ENCODE measurements at regions not wholly inside any gene's neighbourhood (a gene's known extent, or its start where the extent isn't known, plus 50 kb on each side); places are given as distances from the start of the nearest gene placed in this dataset.
"Not testable (repeated sequence)": the region's sequence is repeated elsewhere in the genome, so short reads cannot be mapped to it uniquely, and the experiment has no call there.

GRCh38 chr6:85107701-85108100 is 342.2 kb upstream of the NT5E start:
- Histone ChIP-seq H3K27me3 (ENCODE audit: insufficient read depth, low read length) (no peaks in the 10 kb centered on the region), H3K4me1 (ENCODE audit: insufficient read depth, low read length) (no peaks in the 10 kb centered on the region), H3K36me3 (ENCODE audit: insufficient read depth, low read length) (no peaks in the 10 kb centered on the region), H3K4me3 (ENCODE audit: low read length) (no peak overlapping the region), H2AFZ (ENCODE audit: low read depth, low read length) (no peak overlapping the region), H3K9me3 (ENCODE audit: low read length) (no peaks in the 10 kb centered on the region)

GRCh38 chr6:85096976-85097375 is 332.6 kb upstream of the TBX18 start:
- H3K36me3 ChIP-seq (ENCODE audit: insufficient read depth, low read length), result no peaks in the 10 kb centered on the region
- no peaks in the 10 kb centered on the region for H3K4me1 ChIP-seq (ENCODE audit: insufficient read depth, low read length)
- H3K9me3 ChIP-seq (ENCODE audit: low read length), result no peaks in the 10 kb centered on the region
- no peak overlapping the region for H2AFZ ChIP-seq (ENCODE audit: low read depth, low read length)
- H3K4me3 ChIP-seq (ENCODE audit: low read length), result no peak overlapping the region
- H3K27me3 ChIP-seq (ENCODE audit: insufficient read depth, low read length), result no peaks in the 10 kb centered on the region

- H2AFZ ChIP-seq (ENCODE audit: low read depth, low read length), result no peak overlapping the region
- no peaks in the 10 kb centered on the region for H3K9me3 ChIP-seq (ENCODE audit: low read length)
- H3K36me3 ChIP-seq (ENCODE audit: insufficient read depth, low read length), result no peaks in the 10 kb centered on the region
- no peaks in the 10 kb centered on the region for H3K27me3 ChIP-seq (ENCODE audit: insufficient read depth, low read length)
- no peak overlapping the region for H3K4me3 ChIP-seq (ENCODE audit: low read length)
- no peaks in the 10 kb centered on the region for H3K4me1 ChIP-seq (ENCODE audit: insufficient read depth, low read length)
Observed at GRCh38 chr6:85092226-85092625, 327.8 kb upstream of the TBX18 start.

GRCh38 chr6:85089255-85089654 is 324.9 kb upstream of the TBX18 start:
- no peaks in the 10 kb centered on the region for H3K27me3 ChIP-seq (ENCODE audit: insufficient read depth, low read length)
- no peak overlapping the region for H2AFZ ChIP-seq (ENCODE audit: low read depth, low read length)
- H3K36me3 ChIP-seq (ENCODE audit: insufficient read depth, low read length), result no peaks in the 10 kb centered on the region
- H3K4me1 ChIP-seq (ENCODE audit: insufficient read depth, low read length), result no peaks in the 10 kb centered on the region
- H3K9me3 ChIP-seq (ENCODE audit: low read length), result no peaks in the 10 kb centered on the region
- no peak overlapping the region for H3K4me3 ChIP-seq (ENCODE audit: low read length)

GRCh38 chr6:85085875-85086274 is 321.5 kb upstream of the TBX18 start:
- Histone ChIP-seq H3K9me3 (ENCODE audit: low read length) (no peaks in the 10 kb centered on the region), H2AFZ (ENCODE audit: low read depth, low read length) (no peak overlapping the region), H3K4me1 (ENCODE audit: insufficient read depth, low read length) (no peaks in the 10 kb centered on the region), H3K4me3 (ENCODE audit: low read length) (no peak overlapping the region), H3K36me3 (ENCODE audit: insufficient read depth, low read length) (no peaks in the 10 kb centered on the region), H3K27me3 (ENCODE audit: insufficient read depth, low read length) (no peaks in the 10 kb centered on the region)

GRCh38 chr6:85081102-85081501 is 316.7 kb upstream of the TBX18 start:
- Histone ChIP-seq H2AFZ (ENCODE audit: low read depth, low read length) (no peak overlapping the region), H3K4me1 (ENCODE audit: insufficient read depth, low read length) (no peaks in the 10 kb centered on the region), H3K4me3 (ENCODE audit: low read length) (no peak overlapping the region), H3K27me3 (ENCODE audit: insufficient read depth, low read length) (no peaks in the 10 kb centered on the region), H3K36me3 (ENCODE audit: insufficient read depth, low read length) (no peaks in the 10 kb centered on the region), H3K9me3 (ENCODE audit: low read length) (no peaks in the 10 kb centered on the region)

GRCh38 chr6:85079761-85080160 is 315.4 kb upstream of the TBX18 start:
- no peak overlapping the region for H3K4me3 ChIP-seq (ENCODE audit: low read length)
- no peaks in the 10 kb centered on the region for H3K4me1 ChIP-seq (ENCODE audit: insufficient read depth, low read length)
- H2AFZ ChIP-seq (ENCODE audit: low read depth, low read length), result no peak overlapping the region
- H3K9me3 ChIP-seq (ENCODE audit: low read length), result no peaks in the 10 kb centered on the region
- no peaks in the 10 kb centered on the region for H3K36me3 ChIP-seq (ENCODE audit: insufficient read depth, low read length)
- H3K27me3 ChIP-seq (ENCODE audit: insufficient read depth, low read length), result no peaks in the 10 kb centered on the region

- Histone ChIP-seq H3K36me3 (ENCODE audit: insufficient read depth, low read length) (no peaks in the 10 kb centered on the region), H3K4me3 (ENCODE audit: low read length) (no peak overlapping the region), H3K4me1 (ENCODE audit: insufficient read depth, low read length) (no peaks in the 10 kb centered on the region), H3K9me3 (ENCODE audit: low read length) (no peaks in the 10 kb centered on the region), H3K27me3 (ENCODE audit: insufficient read depth, low read length) (no peaks in the 10 kb centered on the region), H2AFZ (ENCODE audit: low read depth, low read length) (no peak overlapping the region)
Observed at GRCh38 chr6:85078058-85078457, 313.7 kb upstream of the TBX18 start.

GRCh38 chr6:85077098-85077497 is 312.7 kb upstream of the TBX18 start:
- Histone ChIP-seq H2AFZ (ENCODE audit: low read depth, low read length) (no peak overlapping the region), H3K4me3 (ENCODE audit: low read length) (no peak overlapping the region), H3K4me1 (ENCODE audit: insufficient read depth, low read length) (no peaks in the 10 kb centered on the region), H3K27me3 (ENCODE audit: insufficient read depth, low read length) (no peaks in the 10 kb centered on the region), H3K36me3 (ENCODE audit: insufficient read depth, low read length) (no peaks in the 10 kb centered on the region), H3K9me3 (ENCODE audit: low read length) (no peaks in the 10 kb centered on the region)

GRCh38 chr6:85071845-85072244 is 307.4 kb upstream of the TBX18 start:
- not testable (repeated sequence) for H3K4me3 ChIP-seq (ENCODE audit: low read length); H3K9me3 ChIP-seq (ENCODE audit: low read length); H3K4me1 ChIP-seq (ENCODE audit: insufficient read depth, low read length); H3K27me3 ChIP-seq (ENCODE audit: insufficient read depth, low read length); H2AFZ ChIP-seq (ENCODE audit: low read depth, low read length); H3K36me3 ChIP-seq (ENCODE audit: insufficient read depth, low read length)

GRCh38 chr6:85069577-85069976 is 305.2 kb upstream of the TBX18 start:
- no peak overlapping the region for H2AFZ ChIP-seq (ENCODE audit: low read depth, low read length)
- H3K4me3 ChIP-seq (ENCODE audit: low read length), result no peak overlapping the region
- H3K4me1 ChIP-seq (ENCODE audit: insufficient read depth, low read length), result no peaks in the 10 kb centered on the region
- H3K27me3 ChIP-seq (ENCODE audit: insufficient read depth, low read length), result no peaks in the 10 kb centered on the region
- no peaks in the 10 kb centered on the region for H3K9me3 ChIP-seq (ENCODE audit: low read length)
- H3K36me3 ChIP-seq (ENCODE audit: insufficient read depth, low read length), result no peaks in the 10 kb centered on the region

GRCh38 chr6:85068221-85068620 is 303.8 kb upstream of the TBX18 start:
- H3K9me3 ChIP-seq (ENCODE audit: low read length), result no peaks in the 10 kb centered on the region
- H3K36me3 ChIP-seq (ENCODE audit: insufficient read depth, low read length), result no peaks in the 10 kb centered on the region
- H3K4me1 ChIP-seq (ENCODE audit: insufficient read depth, low read length), result no peaks in the 10 kb centered on the region
- H2AFZ ChIP-seq (ENCODE audit: low read depth, low read length), result no peak overlapping the region
- no peak overlapping the region for H3K4me3 ChIP-seq (ENCODE audit: low read length)
- H3K27me3 ChIP-seq (ENCODE audit: insufficient read depth, low read length), result no peaks in the 10 kb centered on the region

- Histone ChIP-seq H3K36me3 (ENCODE audit: insufficient read depth, low read length) (no peaks in the 10 kb centered on the region), H2AFZ (ENCODE audit: low read depth, low read length) (no peak overlapping the region), H3K27me3 (ENCODE audit: insufficient read depth, low read length) (no peaks in the 10 kb centered on the region), H3K9me3 (ENCODE audit: low read length) (no peaks in the 10 kb centered on the region), H3K4me1 (ENCODE audit: insufficient read depth, low read length) (no peaks in the 10 kb centered on the region), H3K4me3 (ENCODE audit: low read length) (no peak overlapping the region)
Observed at GRCh38 chr6:85066266-85066665, 301.9 kb upstream of the TBX18 start.

- no peaks in the 10 kb centered on the region for H3K27me3 ChIP-seq (ENCODE audit: insufficient read depth, low read length)
- no peak overlapping the region for H3K4me3 ChIP-seq (ENCODE audit: low read length)
- H2AFZ ChIP-seq (ENCODE audit: low read depth, low read length), result no peak overlapping the region
- H3K36me3 ChIP-seq (ENCODE audit: insufficient read depth, low read length), result no peaks in the 10 kb centered on the region
- H3K4me1 ChIP-seq (ENCODE audit: insufficient read depth, low read length), result no peaks in the 10 kb centered on the region
- H3K9me3 ChIP-seq (ENCODE audit: low read length), result no peaks in the 10 kb centered on the region
Observed at GRCh38 chr6:85065831-85066230, 301.4 kb upstream of the TBX18 start.

Data from neuron (in vitro differentiated cells).